Upper lobe of left lung (tissue), 4 donors: ENCODE measurements at regions not wholly inside any gene's neighbourhood (a gene's known extent, or its start where the extent isn't known, plus 50 kb on each side); places are given as distances from the start of the nearest gene placed in this dataset.

Source experiments
- POLR2A ChIP-seq, 4 donors: fragments of 450-650 bp; IDR thresholded peaks; one replicate each; pipeline ENCODE4 v1.5.1; 2016 to 2017; ENCODE audit warnings: antibody characterized with exemption in 4 of 4, mild to moderate bottlenecking in 2 of 4
- TF ChIP-seq, protein P1 (sequence below), 6 experiments: fragments of 450-650 bp in 4 of 6; fragments of 200-600 bp in 2 of 6; sonication (generic) in 2 of 6; IDR thresholded peaks; one replicate each; pipeline ENCODE4 v1.5.1; 2016 to 2019; ENCODE audit warnings: antibody characterized with exemption in 6 of 6

DNA sequence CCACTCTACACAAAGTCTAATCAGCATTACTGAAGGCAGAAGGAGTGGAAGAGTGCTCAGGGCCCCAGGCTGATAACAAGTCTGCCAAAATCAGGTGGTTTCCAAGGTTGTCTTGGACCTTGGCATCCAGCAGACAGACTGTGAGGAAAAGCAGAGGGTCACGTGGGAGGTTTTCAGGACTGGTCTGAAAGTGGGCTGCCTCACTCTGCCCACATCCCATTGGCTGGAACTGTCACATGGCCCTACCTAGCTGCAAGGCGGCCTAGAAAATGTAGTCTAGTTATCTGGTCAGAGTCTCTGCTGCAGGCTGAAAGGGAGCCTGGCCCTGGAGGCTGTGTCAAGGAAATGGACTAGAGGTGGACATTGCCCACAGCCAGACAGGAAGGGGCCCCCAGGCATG, 310.7 kb upstream of the ASIC2 start:
- TF ChIP-seq, protein P1, sequence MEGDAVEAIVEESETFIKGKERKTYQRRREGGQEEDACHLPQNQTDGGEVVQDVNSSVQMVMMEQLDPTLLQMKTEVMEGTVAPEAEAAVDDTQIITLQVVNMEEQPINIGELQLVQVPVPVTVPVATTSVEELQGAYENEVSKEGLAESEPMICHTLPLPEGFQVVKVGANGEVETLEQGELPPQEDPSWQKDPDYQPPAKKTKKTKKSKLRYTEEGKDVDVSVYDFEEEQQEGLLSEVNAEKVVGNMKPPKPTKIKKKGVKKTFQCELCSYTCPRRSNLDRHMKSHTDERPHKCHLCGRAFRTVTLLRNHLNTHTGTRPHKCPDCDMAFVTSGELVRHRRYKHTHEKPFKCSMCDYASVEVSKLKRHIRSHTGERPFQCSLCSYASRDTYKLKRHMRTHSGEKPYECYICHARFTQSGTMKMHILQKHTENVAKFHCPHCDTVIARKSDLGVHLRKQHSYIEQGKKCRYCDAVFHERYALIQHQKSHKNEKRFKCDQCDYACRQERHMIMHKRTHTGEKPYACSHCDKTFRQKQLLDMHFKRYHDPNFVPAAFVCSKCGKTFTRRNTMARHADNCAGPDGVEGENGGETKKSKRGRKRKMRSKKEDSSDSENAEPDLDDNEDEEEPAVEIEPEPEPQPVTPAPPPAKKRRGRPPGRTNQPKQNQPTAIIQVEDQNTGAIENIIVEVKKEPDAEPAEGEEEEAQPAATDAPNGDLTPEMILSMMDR (IDR thresholded peaks at IDR 0.05): no peak
- TF ChIP-seq POLR2A (IDR thresholded peaks at IDR 0.05): no peak
